Heart left ventricle (tissue), 13 donors: ENCODE measurements at regions not wholly inside any gene's neighbourhood (a gene's known extent, or its start where the extent isn't known, plus 50 kb on each side); places are given as distances from the start of the nearest gene placed in this dataset.

Experiments
- CTCF ChIP-seq, 12 donors: fragments of 200-600 bp; sonication (generic) in 4 of 12; IDR thresholded peaks; one replicate each; pipeline versions ENCODE4 v1.5.0 to v1.8.0; 2018 to 2022; ENCODE audit warnings: antibody characterized with exemption in 12 of 12, mild to moderate bottlenecking in 5 of 12
- POLR2A ChIP-seq, 2 donors: fragments of 450-650 bp; IDR thresholded peaks; one replicate each; pipeline ENCODE4 v1.6.1; 2017; ENCODE audit warnings: antibody characterized with exemption in 2 of 2, mild to moderate bottlenecking in 2 of 2, moderate library complexity in 2 of 2
- donor health status: ischemic (EF 13 %, LVEDD 7.1; RV severe dilation, severe dysfunction).
- donor health status: DM: no; HTN: yes; CAD: no.
- donor health status: DM: no; HTN: no; CAD: no.
- donor health status: ischemic (EF 25% LVEDD 6.9; RV normal size, moderate dysfunction).
- donor health status: ischemic (EF 25% LVEDD 5.7; RV mildly dilated, moderate dysfunction).
- donor health status: ischemic (EF 35%, LVEDD 5.7; RV mildly dilated, moderate dysfunction).
- donor health status: nonischemic (EF 11% LVEDD 7.7; RV severe dilation, severe dysfunction).
- donor health status: DM: yes; HTN: yes; CAD: no.
- donor health status: PGD.
- donor health status: ischemic (EF 29% LVEDD 5.4; RV normal size, mild dysfunction).
- donor health status: nonischemic (EF 23%, LVEDD 6.1; RV moderate dilation, normal function).

- TF ChIP-seq CTCF (IDR thresholded peaks at IDR 0.05) (no peak), POLR2A (IDR thresholded peaks at IDR 0.05) (no peak)
Observed at GRCh38 chr13:40315416-40316064, 350.9 kb downstream of the FOXO1 start.
